Urinary bladder (tissue), 4 donors: ENCODE measurements at regions not wholly inside any gene's neighbourhood (a gene's known extent, or its start where the extent isn't known, plus 50 kb on each side); places are given as distances from the start of the nearest gene placed in this dataset. TPM values are rescaled to one million over a fixed set of nuclear protein-coding genes. Genes with fewer than 3 reads are reported as not detected.
"Not testable (repeated sequence)": the region's sequence is repeated elsewhere in the genome, so short reads cannot be mapped to it uniquely, and the experiment has no call there.

Experiments
- DNase-seq: peaks from one replicate; pipeline ENCODE4 v3.0.0-alpha.2; 2015; ENCODE audit errors: extremely low spot score
- H3K27ac ChIP-seq: one replicate; pipeline ENCODE4 v1.5.1; 2013; ENCODE audit warnings: low read depth, mild to moderate bottlenecking, moderate library complexity
- H3K36me3 ChIP-seq: one replicate; pipeline ENCODE4 v1.6.1; 2013; ENCODE audit warnings: mild to moderate bottlenecking, moderate library complexity; ENCODE audit not compliant: insufficient read depth
- H3K4me1 ChIP-seq: one replicate; pipeline ENCODE4 v1.6.1; 2013; ENCODE audit warnings: mild to moderate bottlenecking, moderate library complexity; ENCODE audit not compliant: insufficient read depth
- H3K4me3 ChIP-seq: one replicate; pipeline ENCODE4 v1.5.1; 2013; ENCODE audit warnings: low read depth, low read length
- WGBS: extraction: QIAGEN DNeasy Blood & Tissue Kit; methylation state at CpG from one replicate; pipeline ENCODE4 v1.1.7; 2013; 5-methylcytosine and 5-hydroxymethylcytosine counted together
- small RNA-seq: library from RNA; depleted of rRNA; stranded (forward); fragments of <200 nt; gene quantifications from one replicate; pipeline ENCODE3, GENCODE V24; 2014
- donor health status: healthy with polysubstance abuse.
- donor health status: healthy.

DNA sequence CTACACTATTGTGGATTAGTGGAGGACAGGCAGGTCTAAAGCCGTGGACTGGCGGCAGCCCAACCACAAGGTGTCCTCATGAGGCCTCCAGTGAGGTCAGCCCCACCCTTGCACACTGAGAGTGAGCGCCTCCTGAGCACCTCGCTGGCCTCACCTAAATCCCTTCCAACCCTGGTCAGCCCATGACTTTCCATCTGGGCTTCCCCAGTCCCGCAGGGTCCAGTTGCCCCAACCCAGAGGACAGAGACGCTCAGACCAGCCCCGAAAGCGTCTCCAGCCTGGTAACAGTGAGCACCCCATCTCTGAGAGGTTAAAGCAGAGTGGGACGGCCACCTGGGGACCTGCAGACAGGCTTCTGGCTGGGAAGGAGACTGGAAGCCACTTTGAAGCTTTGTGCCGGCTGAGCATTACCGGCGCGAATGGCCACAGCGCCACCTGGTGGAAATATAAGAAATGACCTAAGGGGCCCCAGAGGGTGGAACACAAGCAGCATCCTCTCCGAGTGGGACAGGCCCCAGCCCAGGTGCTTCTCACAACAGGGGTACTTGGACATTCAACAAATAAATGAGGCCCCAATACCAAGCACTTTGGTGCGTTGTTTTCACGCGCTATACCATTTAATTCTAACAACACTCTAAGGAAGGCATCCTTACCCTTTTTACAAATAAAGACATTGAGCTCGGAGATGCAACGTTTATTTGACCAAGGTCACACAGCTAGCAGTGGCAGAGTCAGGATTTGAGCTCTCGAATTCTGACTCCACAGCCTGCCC, 65.7 kb upstream of the TOP1 start:
- 30% methylated on average over 21 of the region's 21 CpGs for WGBS
- Histone ChIP-seq H3K27ac (no peak overlapping the region), H3K4me1 (no peaks in the 10 kb centered on the region), H3K36me3 (no peaks in the 10 kb centered on the region), H3K4me3 (no peak overlapping the region)
- no peak for DNase-seq

DNA sequence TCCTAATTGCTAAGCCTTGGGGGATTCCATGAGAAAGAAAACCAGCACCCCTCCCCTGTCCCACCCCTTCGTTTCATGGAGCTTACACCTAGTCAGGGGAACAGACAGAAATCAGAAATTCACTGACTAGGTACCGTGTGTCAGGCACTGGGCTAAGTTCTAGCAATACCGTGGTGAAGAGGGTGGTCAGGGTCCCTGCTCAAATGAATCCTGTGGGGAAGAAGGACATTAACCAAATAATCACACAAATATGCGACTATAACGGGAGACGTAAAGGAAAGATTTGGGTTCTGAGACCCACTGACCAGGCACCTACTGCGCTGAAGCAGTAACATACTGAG, 65.1 kb upstream of the TOP1 start:
- no peak for DNase-seq
- Histone ChIP-seq H3K4me3 (no peak overlapping the region), H3K36me3 (no peaks in the 10 kb centered on the region), H3K27ac (no peak overlapping the region), H3K4me1 (no peaks in the 10 kb centered on the region)
- WGBS, result 87% methylated on average over 7 of the region's 7 CpGs

- WGBS, result 94% methylated on average over 4 of the region's 4 CpGs
- Histone ChIP-seq H3K36me3 (no peaks in the 10 kb centered on the region), H3K27ac (no peak overlapping the region), H3K4me3 (no peak overlapping the region), H3K4me1 (no peaks in the 10 kb centered on the region)
- DNase-seq, result no peak
Observed at GRCh38 chr20:40965671-40966070, 63.0 kb upstream of the TOP1 start.

GRCh38 chr20:40966103-40966502, 62.5 kb upstream of the TOP1 start:
- DNase-seq, result no peak
- Histone ChIP-seq H3K36me3 (no peaks in the 10 kb centered on the region), H3K27ac (no peak overlapping the region), H3K4me1 (no peaks in the 10 kb centered on the region), H3K4me3 (no peak overlapping the region)
- WGBS, result 84% methylated on average over 2 of the region's 2 CpGs

DNA sequence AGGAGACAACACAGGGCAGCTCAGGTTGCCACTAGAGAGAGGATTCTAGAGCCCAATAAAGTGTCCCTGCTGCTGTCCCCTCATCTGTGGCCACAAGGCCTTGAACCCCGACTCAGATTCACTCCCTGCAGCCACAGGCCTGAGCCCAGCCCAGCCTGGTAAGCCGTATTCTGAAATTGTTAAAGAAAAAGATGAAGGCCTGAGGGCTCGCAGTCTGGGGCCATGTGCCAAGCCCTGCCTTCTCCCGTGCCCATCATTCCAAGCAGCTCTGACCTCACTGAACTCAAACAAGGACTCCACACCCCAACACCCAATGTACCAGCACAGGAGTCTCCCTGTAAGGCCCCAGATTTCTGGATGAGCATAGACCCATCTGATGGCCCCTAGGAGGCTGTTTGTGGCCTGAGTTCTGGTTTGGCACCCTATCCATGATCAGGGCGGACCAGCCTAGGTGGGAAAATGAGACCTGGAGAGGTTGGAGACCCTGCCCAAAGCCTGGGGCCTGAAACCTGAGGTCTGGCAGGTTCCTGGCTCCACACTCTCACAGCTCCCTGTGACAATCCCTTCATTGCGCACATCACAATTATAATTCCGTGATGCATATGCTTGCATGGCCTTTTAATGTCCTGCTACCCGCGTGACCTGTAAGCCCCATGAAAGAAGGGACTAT, 62.0 kb upstream of the TOP1 start:
- no peak overlapping the region for H3K4me3 ChIP-seq
- no peak for DNase-seq
- 94% methylated on average over 9 of the region's 9 CpGs for WGBS

DNA sequence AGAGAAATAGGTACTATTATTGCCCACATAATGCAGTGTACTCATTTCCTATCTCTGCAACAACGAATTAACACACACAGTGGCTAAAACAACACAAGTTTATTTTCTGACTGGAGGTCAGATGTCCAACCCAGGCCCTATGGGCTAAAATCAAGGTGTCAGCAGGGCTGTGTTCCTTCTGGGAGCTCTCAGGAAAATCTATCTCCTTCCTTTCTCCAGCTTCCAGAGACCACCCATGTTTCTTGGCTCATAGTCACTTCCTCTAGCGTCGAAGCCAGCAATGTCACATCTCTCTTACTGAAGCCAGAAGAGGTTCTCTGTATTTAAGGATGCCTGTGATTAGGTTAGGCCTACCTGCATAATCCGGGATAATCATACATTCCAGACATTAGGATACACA, 60.9 kb upstream of the TOP1 start:
- WGBS, result 58% methylated on average over 4 of the region's 4 CpGs
- no peak overlapping the region for H3K27ac ChIP-seq
- H3K36me3 ChIP-seq, result no peaks in the 10 kb centered on the region
- DNase-seq, result no peak
- H3K4me3 ChIP-seq, result no peak overlapping the region
- H3K4me1 ChIP-seq, result no peaks in the 10 kb centered on the region

More for the DNA sequence above, 62.0 kb upstream of the TOP1 start:
- H3K4me1 ChIP-seq, result no peaks in the 10 kb centered on the region
- no peaks in the 10 kb centered on the region for H3K36me3 ChIP-seq
- no peak overlapping the region for H3K27ac ChIP-seq

DNA sequence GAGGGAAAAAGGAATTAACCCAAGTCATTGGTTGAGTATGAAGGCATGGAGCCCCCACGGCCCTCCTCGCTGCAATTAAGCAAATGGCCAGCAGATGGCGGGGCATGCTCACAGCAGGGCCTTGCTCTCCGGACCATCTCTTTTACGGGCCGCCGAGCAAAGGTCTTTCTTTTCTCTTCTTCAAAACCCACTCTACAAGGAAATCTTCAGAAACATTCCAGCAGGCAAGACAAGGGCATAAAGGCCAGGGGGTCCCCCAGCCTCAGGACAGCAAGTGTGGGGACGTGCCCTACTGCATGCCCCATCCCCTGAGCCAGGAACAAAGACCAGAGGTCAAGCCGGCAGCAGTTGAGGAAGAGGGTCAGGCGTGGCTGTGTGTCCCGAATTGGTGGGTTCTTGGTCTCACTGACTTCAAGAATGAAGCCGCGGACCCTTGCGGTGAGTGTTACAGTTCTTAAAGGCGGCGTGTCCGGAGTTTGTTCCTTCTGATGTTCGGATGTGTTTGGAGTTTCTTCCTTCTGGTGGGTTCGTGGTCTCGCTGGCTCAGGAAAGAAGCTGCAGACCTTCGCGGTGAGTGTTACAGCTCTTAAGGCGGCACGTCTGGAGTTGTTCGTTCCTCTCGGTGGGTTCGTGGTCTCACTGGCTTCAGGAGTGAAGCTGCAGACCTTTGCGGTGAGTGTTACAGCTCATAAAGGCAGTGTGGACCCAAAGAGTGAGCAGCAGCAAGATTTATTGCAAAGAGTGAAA, 59.6 kb upstream of the TOP1 start:
- not testable (repeated sequence) for H3K4me1 ChIP-seq

DNA sequence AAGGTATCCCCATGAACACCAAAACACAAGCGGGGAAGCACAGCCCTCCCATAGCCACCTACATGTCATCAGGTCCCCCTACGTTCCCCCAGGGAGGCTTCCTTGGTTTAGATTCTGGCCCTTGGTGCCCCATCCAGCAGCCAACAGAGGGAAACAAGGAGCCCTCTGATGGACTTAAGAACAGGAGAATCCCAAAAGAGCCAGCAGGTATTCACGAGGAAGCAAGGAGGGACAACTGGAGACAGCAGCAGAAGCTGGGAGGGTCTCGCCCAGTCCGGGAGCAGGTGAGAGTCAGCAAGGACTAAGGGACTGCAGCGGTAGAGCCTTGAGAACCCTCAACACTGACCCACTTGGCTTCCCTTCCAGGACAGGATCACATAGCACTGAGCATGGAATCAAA, 58.4 kb upstream of the TOP1 start:
- Histone ChIP-seq H3K4me3 (no peak overlapping the region), H3K4me1 (no peaks in the 10 kb centered on the region), H3K36me3 (no peaks in the 10 kb centered on the region), H3K27ac (no peak overlapping the region)
- no peak for DNase-seq
- WGBS, result 94% methylated on average over 6 of the region's 6 CpGs

More for the DNA sequence above, 59.6 kb upstream of the TOP1 start:
- H3K27ac ChIP-seq, H3K36me3 ChIP-seq: not testable (repeated sequence)
- DNase-seq, result peak; percentile 26
- peak overlapping the region; percentile 28 for H3K4me3 ChIP-seq
- 13% methylated on average over 28 of the region's 28 CpGs for WGBS

GRCh38 chr20:40977218-40977617, 51.4 kb upstream of the TOP1 start:
- H3K4me1 ChIP-seq, result no peaks in the 10 kb centered on the region
- no peak overlapping the region for H3K4me3 ChIP-seq
- H3K36me3 ChIP-seq, result no peaks in the 10 kb centered on the region
- H3K27ac ChIP-seq, result no peak overlapping the region
- DNase-seq, result no peak

GRCh38 chr20:40978761-40979160, 49.9 kb upstream of the TOP1 start:
- DNase-seq, result no peak
- H3K4me1 ChIP-seq, result no peaks in the 10 kb centered on the region
- 88% methylated on average over 3 of the region's 3 CpGs for WGBS
- H3K27ac ChIP-seq, result no peak overlapping the region
- H3K4me3 ChIP-seq, result no peak overlapping the region
- no peaks in the 10 kb centered on the region for H3K36me3 ChIP-seq

Small RNAs in the stretch of these regions (small RNA-seq; reads per million reads assigned to genes)
- gene RNA5SP484, result not detected
